A673 (cell line): ENCODE measurements at regions not wholly inside any gene's neighbourhood (a gene's known extent, or its start where the extent isn't known, plus 50 kb on each side); places are given as distances from the start of the nearest gene placed in this dataset.

Experiments
- CTCF ChIP-seq: fragments of 300-800, 200-600 bp; sonication (generic); conservative IDR thresholded peaks from 2 replicates; pipeline ENCODE4 v1.5.1; 2017; ENCODE audit warnings: low read depth, mild to moderate bottlenecking, antibody characterized with exemption, low read length, moderate library complexity, mixed read lengths
- EZH2 ChIP-seq: fragments of 200-600 bp; sonication (generic); IDR thresholded peaks from 2 replicates; pipeline ENCODE4 v1.6.1; 2017; ENCODE audit warnings: borderline replicate concordance, low read depth, mild to moderate bottlenecking, mixed read lengths, antibody characterized with exemption, low read length; ENCODE audit not compliant: poor library complexity, severe bottlenecking

- no peak for TF ChIP-seq CTCF
- TF ChIP-seq EZH2: no peak
Observed at GRCh38 chr4:28256295-28256694, 1395.7 kb downstream of the STIM2 start.
